Erythroblast (primary cell): ENCODE measurements at regions not wholly inside any gene's neighbourhood (a gene's known extent, or its start where the extent isn't known, plus 50 kb on each side); places are given as distances from the start of the nearest gene placed in this dataset.

ENCODE experiments used
- DNase-seq, 2 experiments: peaks; one replicate each; lab custom pipeline; 2025; lab: John Stamatoyannopoulos, UW
- GATA1 ChIP-seq: IDR thresholded peaks from 2 replicates; pipeline ENCODE4 v1.6.1; 2011; ENCODE audit warnings: low read depth, mild to moderate bottlenecking, control low read depth, low read length, moderate library complexity
- POLR2A ChIP-seq: IDR thresholded peaks from 2 replicates; pipeline ENCODE4 v1.6.1; 2011; ENCODE audit warnings: mild to moderate bottlenecking, low read length

- TF ChIP-seq POLR2A = no peak
- TF ChIP-seq GATA1 = no peak
- DNase-seq = no peak
These were observed 101.6 kb downstream of the AASDHPPT start for GRCh38 chr11:106179048-106179447.

GRCh38 chr11:106186630-106187029, 109.2 kb downstream of the AASDHPPT start:
- TF ChIP-seq GATA1 (no peak), POLR2A (no peak)

GRCh38 chr11:106187860-106188456, 110.5 kb downstream of the AASDHPPT start:
- DNase-seq = no peak
- no peak for TF ChIP-seq GATA1
- no peak for TF ChIP-seq POLR2A

More at GRCh38 chr11:106186630-106187029, 109.2 kb downstream of the AASDHPPT start:
- no peak for DNase-seq

- TF ChIP-seq POLR2A = no peak
- DNase-seq = no peak
These were observed 116.5 kb downstream of the AASDHPPT start for GRCh38 chr11:106193956-106194355.

GRCh38 chr11:106197438-106197837, 120.0 kb downstream of the AASDHPPT start:
- no peak for TF ChIP-seq POLR2A
- TF ChIP-seq GATA1 = no peak
- no peak for DNase-seq

DNA sequence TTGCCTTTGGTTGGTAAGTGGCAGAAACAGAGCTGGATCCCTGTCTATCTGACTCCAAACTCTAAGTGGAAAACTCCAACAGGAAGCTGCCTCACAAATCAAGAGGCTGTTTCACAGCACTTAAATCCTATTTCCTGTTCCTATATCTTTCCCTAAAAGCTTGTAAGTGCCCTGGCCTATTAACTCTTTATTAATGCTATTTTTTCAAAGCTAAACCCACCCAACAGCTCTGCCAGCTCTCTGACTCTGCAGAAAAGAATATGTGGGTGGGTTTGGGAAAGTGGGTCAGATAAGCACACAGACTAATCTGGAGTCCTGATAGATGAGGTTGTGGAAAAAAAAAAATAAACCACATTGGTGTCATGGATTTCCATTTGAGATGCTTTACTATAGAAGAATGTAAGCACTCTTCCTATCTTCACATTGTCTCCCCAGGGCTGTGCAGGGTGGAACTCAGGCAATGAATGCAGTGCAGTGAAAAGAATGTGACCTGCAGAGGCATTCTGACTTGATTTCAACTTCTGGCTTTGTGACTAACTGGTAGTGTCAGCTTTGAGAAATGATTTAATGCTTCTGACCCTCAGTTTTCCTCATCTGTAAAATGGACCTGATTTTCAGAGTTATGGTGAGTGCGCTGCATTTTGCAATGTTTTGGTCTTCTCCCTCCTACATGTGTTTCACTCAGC, 125.6 kb downstream of the AASDHPPT start:
- DNase-seq = no peak
- no peak for TF ChIP-seq POLR2A
- TF ChIP-seq GATA1 = no peak

GRCh38 chr11:106208760-106209159, 131.3 kb downstream of the AASDHPPT start:
- no peak for TF ChIP-seq GATA1
- no peak for TF ChIP-seq POLR2A
- DNase-seq = no peak

- DNase-seq = no peak
- no peak for TF ChIP-seq GATA1
- no peak for TF ChIP-seq POLR2A
These were observed 134.6 kb downstream of the AASDHPPT start for GRCh38 chr11:106212081-106212480.

- no peak for TF ChIP-seq GATA1
- TF ChIP-seq POLR2A = no peak
These were observed 138.8 kb downstream of the AASDHPPT start for GRCh38 chr11:106216281-106216680.

DNA sequence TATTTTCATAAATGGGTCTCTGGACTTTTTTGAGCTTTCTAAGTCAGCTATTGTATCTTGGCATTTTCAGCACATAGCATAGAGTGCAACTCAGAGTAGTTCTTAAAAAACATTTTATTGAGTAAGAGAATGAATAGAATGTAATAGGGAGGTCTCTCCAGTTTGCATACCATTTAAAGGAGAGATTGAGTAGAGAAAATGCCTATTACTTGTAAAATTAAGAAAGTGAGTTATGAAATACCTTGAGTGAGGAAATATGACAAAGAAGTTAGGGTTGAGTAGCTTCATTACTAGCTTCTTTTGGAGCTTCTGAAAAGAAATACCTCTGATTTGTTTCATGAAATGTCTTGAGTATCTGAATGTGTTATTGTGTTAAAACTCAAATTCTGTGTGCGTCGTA, 140.0 kb downstream of the AASDHPPT start:
- DNase-seq = no peak
- no peak for TF ChIP-seq GATA1
- no peak for TF ChIP-seq POLR2A

More at GRCh38 chr11:106216281-106216680, 138.8 kb downstream of the AASDHPPT start:
- DNase-seq = no peak

GRCh38 chr11:106218106-106218505, 140.6 kb downstream of the AASDHPPT start:
- no peak for DNase-seq
- TF ChIP-seq GATA1 (no peak), POLR2A (no peak)

DNA sequence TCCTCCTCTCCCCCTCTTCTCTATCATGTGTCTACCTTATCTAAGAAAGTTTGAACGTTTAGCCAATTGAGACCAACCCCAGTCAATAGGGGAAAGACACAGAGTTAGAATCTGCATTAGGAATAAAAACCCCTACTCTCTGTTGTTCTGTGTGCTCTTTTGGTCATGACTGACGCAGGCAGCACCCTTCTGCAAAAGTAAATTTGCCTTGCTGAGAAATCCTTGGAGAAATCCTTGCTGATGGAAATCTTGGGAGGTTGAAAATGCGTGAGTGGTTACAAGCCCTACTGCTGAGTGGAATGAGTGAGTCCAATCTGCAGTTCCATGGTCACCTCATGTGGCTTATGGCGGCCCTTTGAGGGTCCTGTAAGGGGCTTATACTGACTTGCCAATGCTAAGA, 145.2 kb downstream of the AASDHPPT start:
- TF ChIP-seq POLR2A (no peak), GATA1 (no peak)

DNA sequence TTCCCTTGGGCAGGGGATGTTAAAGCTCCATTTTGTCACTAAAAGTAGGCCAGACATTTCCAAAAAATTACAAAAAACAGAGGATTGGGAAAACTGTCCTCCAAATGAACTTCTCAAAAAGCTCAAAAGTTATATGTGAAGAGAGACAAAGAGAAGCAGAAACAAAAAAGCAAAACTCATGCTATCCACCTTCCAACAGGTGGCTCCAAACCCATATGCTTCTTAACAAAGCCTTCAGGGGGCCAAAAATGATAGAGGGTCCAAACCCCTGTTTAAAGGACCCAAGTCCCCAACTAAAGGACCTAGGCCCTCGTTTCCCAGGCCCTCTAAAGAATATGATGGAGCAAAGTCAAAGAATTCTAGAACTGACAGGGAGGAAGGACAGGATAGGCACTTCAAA, 146.7 kb downstream of the AASDHPPT start:
- DNase-seq = no peak
- no peak for TF ChIP-seq GATA1
- no peak for TF ChIP-seq POLR2A

More for the DNA sequence above, 145.2 kb downstream of the AASDHPPT start:
- DNase-seq = no peak

GRCh38 chr11:106228996-106229395, 151.5 kb downstream of the AASDHPPT start:
- DNase-seq = no peak
- TF ChIP-seq GATA1 (no peak), POLR2A (no peak)
